ENCODE measurements at regions not wholly inside any gene's neighbourhood (a gene's known extent, or its start where the extent isn't known, plus 50 kb on each side); places are given as distances from the start of the nearest gene placed in this dataset.

DNA sequence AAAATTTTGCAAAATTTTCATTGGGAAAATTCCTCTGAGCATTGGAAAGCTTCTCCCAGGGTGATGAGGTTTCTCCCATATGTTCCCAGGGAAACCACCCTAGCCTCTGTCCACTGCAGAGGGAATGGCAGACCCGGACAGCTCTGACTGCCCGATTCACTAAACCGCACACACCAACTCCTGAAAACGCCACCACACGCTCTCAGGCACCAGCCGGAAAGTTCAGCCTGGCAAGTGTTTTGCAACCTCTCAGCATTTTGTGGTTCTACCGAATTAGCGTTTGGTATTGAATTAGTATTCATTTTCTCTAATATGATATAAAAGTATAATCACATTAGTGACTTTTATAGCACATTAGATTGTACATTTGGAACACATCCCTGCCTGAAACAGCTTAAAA lies 213.4 kb downstream of the PHETA1 start:
- no peak for TF ChIP-seq TCF4 (CRISPR knock-in tag; IDR thresholded peaks at IDR 0.05; ENCODE audit: borderline replicate concordance)
- no peak for TF ChIP-seq CSDC2 (CRISPR knock-in tag; IDR thresholded peaks at IDR 0.05)
- TF ChIP-seq ZNF565 (CRISPR knock-in tag; conservative IDR thresholded peaks at IDR 0.05; ENCODE audit: low read depth): no peak
- TF ChIP-seq OSR1 (CRISPR knock-in tag; IDR thresholded peaks at IDR 0.05): no peak
- TF ChIP-seq GLIS3 (CRISPR knock-in tag; IDR thresholded peaks at IDR 0.05): no peak
- TF ChIP-seq, protein P1, sequence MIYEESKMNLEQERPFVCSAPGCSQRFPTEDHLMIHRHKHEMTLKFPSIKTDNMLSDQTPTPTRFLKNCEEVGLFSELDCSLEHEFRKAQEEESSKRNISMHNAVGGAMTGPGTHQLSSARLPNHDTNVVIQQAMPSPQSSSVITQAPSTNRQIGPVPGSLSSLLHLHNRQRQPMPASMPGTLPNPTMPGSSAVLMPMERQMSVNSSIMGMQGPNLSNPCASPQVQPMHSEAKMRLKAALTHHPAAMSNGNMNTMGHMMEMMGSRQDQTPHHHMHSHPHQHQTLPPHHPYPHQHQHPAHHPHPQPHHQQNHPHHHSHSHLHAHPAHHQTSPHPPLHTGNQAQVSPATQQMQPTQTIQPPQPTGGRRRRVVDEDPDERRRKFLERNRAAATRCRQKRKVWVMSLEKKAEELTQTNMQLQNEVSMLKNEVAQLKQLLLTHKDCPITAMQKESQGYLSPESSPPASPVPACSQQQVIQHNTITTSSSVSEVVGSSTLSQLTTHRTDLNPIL (CRISPR knock-in tag; IDR thresholded peaks at IDR 0.05; ENCODE audit: low read depth): no peak
- TF ChIP-seq, protein P2, sequence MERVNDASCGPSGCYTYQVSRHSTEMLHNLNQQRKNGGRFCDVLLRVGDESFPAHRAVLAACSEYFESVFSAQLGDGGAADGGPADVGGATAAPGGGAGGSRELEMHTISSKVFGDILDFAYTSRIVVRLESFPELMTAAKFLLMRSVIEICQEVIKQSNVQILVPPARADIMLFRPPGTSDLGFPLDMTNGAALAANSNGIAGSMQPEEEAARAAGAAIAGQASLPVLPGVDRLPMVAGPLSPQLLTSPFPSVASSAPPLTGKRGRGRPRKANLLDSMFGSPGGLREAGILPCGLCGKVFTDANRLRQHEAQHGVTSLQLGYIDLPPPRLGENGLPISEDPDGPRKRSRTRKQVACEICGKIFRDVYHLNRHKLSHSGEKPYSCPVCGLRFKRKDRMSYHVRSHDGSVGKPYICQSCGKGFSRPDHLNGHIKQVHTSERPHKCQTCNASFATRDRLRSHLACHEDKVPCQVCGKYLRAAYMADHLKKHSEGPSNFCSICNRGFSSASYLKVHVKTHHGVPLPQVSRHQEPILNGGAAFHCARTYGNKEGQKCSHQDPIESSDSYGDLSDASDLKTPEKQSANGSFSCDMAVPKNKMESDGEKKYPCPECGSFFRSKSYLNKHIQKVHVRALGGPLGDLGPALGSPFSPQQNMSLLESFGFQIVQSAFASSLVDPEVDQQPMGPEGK (CRISPR knock-in tag; IDR thresholded peaks at IDR 0.05; ENCODE audit: borderline replicate concordance): no peak
- no peak for TF ChIP-seq RARB (CRISPR knock-in tag; IDR thresholded peaks at IDR 0.05)
